HG03342 (cell line): ENCODE measurements at regions not wholly inside any gene's neighbourhood (a gene's known extent, or its start where the extent isn't known, plus 50 kb on each side); places are given as distances from the start of the nearest gene placed in this dataset.
A peak's percentile ranks its signal among the peaks of the same experiment; 100 is the strongest.

Source experiments
- ATAC-seq: cut with Tn5 transposase; IDR thresholded peaks from one replicate; pipeline ENCODE4 v1.9.1; 2021; ENCODE audit warnings: mild to moderate bottlenecking, moderate library complexity; ENCODE audit not compliant: unreplicated experiment

DNA sequence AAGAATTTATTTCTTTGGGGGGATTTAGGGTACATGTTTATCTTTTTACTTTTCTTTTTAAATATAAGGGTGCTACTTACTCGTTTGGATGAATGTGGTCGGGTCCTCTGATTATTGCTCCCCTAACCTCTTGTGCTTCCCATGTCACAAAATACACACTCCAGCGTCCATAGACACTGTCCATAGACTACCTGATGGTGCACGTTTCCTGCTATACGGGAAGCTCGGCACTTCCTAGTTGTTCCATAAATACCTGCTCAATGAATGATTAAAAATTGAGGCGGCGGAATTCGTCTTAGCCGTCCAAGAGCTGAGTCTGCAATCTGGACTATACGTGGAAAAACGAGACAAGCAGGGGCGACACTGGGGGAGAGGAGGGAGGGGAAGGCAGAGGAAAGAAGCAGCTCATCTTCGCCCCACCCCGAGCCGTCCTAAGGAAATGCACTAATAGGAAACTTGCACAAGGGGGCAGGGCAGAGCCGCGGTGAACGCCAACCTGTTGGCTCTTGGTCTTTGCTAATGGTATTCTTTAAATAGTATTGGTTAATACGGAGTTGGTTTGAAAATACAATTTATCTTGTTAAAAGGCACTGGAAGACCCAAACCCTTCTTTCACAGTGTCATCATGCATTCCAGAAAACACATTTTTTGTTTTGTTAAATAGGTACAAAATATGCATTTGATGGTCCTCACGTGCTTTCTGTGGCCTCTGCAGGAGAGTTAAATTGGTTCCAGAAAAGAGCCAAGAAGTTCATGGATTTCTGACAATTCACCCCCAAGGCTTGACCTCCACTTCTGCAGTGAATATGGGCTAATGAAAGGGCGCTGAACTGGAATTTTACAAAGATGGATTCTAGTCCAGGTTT is 73.0 kb upstream of the KCTD1 start:
- peak; percentile 89 for ATAC-seq

DNA sequence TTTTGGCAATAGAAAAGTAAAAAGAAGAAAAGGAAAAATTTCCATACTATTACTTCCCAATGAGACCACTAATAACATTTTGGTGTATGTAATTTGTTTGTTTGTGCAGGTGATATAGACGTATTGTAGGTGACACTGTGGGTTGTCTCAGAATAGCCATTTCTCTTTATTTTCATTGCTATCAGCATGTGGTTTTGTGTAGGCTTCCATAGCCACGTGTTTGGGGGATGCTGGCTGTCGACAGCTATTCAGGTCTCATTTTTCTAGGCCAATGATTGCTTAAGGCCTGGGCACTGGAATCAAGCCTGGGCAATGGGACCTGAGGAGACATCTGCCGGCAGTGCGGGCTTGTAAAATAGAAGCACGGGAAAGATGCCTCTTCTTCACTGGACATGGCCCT is 71.0 kb upstream of the KCTD1 start:
- ATAC-seq, result no peak

DNA sequence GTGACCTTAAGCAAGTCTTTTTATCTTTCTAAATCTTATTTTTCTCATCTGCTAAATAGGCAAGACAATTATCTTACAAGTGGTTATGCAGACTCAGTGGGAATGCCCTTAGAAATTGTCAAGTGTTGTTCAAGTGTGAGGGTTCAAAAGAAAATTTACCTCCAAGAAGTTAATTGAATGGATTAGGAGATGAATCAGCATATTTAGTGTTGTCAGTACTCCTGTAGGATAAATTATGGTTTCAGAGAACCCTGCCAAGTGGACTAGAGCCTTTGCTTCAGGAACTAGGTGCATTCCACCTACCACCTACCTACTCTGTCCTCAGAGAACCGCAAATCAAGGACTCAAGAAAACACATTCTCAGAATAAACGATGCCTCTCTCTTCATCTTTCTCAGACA is 69.8 kb upstream of the KCTD1 start:
- no peak for ATAC-seq

DNA sequence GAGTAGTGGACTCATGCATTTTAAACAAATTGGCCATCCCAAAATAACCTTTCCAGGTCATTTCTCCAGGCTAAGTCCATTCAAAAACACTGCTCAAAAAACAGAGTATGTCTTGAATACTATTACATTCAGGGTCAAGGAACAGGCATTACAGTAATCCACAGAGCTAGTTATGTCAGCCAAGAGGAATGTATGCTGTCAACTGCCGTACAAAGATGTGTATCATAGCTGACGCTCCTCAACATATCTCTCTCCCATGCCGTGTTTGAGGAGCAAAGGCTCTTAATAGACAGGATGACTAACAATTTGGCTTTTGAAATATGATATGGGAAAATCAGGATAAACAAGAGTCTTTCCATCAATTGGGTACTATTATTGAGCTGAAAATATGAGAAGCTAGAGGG is 68.8 kb upstream of the KCTD1 start:
- no peak for ATAC-seq

DNA sequence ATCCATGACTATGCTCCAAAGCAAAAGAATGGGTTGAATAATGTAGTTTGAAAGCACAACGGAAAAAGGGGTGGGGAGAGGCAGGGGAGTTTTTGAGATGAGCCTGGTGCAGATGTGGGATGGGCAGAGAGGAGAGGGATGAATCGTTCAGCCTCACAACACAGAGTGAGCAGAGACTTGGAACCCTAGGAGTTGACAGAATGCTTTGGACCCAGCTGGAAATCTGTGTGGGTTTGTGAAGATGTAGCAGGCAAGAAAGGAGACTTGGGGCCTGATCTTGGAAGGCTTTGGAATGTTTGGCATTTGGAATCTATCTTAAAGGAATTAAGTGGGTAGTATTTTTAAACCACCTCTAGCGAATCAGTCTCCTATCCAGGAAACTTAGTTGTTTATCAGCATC is 66.0 kb upstream of the KCTD1 start:
- ATAC-seq, result no peak
